Neural progenitor cell (in vitro differentiated cells): ENCODE measurements at regions not wholly inside any gene's neighbourhood (a gene's known extent, or its start where the extent isn't known, plus 50 kb on each side); places are given as distances from the start of the nearest gene placed in this dataset.
A peak's percentile ranks its signal among the peaks of the same experiment; 100 is the strongest.
"Not testable (repeated sequence)": the region's sequence is repeated elsewhere in the genome, so short reads cannot be mapped to it uniquely, and the experiment has no call there.

Experiments used
- DNase-seq: peaks from one replicate; pipeline ENCODE4 v3.0.0-alpha.2; 2016; ENCODE audit warnings: low spot score
- H2AFZ ChIP-seq: fragments of 200-600 bp; sonication (generic); replicated peaks from 2 replicates; pipeline ENCODE4 v1.6.1; 2016; ENCODE audit warnings: antibody characterized with exemption
- H3F3A ChIP-seq: fragments of 200-600 bp; sonication (generic); 2 replicates; pipeline ENCODE4 v1.6.1; 2016; ENCODE audit warnings: antibody characterized with exemption, low read depth
- H3K27ac ChIP-seq: fragments of 200-600 bp; sonication (generic); 2 replicates; pipeline ENCODE4 v1.5.1; 2016; ENCODE audit warnings: mild to moderate bottlenecking
- H3K27me3 ChIP-seq: fragments of 200-600 bp; sonication (generic); 2 replicates; pipeline ENCODE4 v1.6.1; 2016; ENCODE audit warnings: mild to moderate bottlenecking, moderate library complexity
- H3K36me3 ChIP-seq: fragments of 200-600 bp; sonication (generic); 2 replicates; pipeline ENCODE4 v1.5.1; 2016
- H3K4me1 ChIP-seq: fragments of 200-600 bp; sonication (generic); 2 replicates; pipeline ENCODE4 v1.6.1; 2016; ENCODE audit warnings: mixed run types
- H3K4me2 ChIP-seq: fragments of 200-600 bp; sonication (generic); 2 replicates; pipeline ENCODE4 v1.6.1; 2016
- H3K4me3 ChIP-seq: fragments of 200-600 bp; sonication (generic); 2 replicates; pipeline ENCODE4 v1.5.1; 2016
- H3K79me2 ChIP-seq: fragments of 200-600 bp; sonication (generic); 2 replicates; pipeline ENCODE4 v1.6.1; 2016; ENCODE audit warnings: low read depth
- H3K9ac ChIP-seq: fragments of 200-600 bp; sonication (generic); 2 replicates; pipeline ENCODE4 v1.6.1; 2016
- H3K9me3 ChIP-seq: fragments of 200-600 bp; sonication (generic); 2 replicates; pipeline ENCODE4 v1.5.1; 2016; ENCODE audit warnings: low read depth
- H4K20me1 ChIP-seq: fragments of 200-600 bp; sonication (generic); 2 replicates; pipeline ENCODE4 v1.6.1; 2016; ENCODE audit warnings: low read depth
- H3K27ac Mint-ChIP-seq: 3 replicates; pipeline ENCODE4 v1.8.0; 2021; ENCODE audit warnings: mixed read lengths
- H3K27me3 Mint-ChIP-seq: 2 replicates; pipeline ENCODE4 v1.8.0; 2022; ENCODE audit warnings: low read depth, mild to moderate bottlenecking, inconsistent platforms, moderate library complexity, mixed read lengths; ENCODE audit not compliant: insufficient read depth
- H3K36me3 Mint-ChIP-seq: 3 replicates; pipeline ENCODE4 v1.8.0; 2021; ENCODE audit warnings: mixed read lengths
- H3K4me1 Mint-ChIP-seq: 3 replicates; pipeline ENCODE4 v1.8.0; 2021; ENCODE audit warnings: mixed read lengths
- H3K4me3 Mint-ChIP-seq: 3 replicates; pipeline ENCODE4 v1.8.0; 2021; ENCODE audit warnings: mild to moderate bottlenecking, moderate library complexity, mixed read lengths
- H3K9me3 Mint-ChIP-seq: 3 replicates; pipeline ENCODE4 v1.8.0; 2020; ENCODE audit warnings: mixed read lengths
- CTCF ChIP-seq: fragments of 200-600 bp; sonication (generic); IDR thresholded peaks from 2 replicates; pipeline ENCODE4 v1.5.1; 2017; ENCODE audit warnings: antibody characterized with exemption, mild to moderate bottlenecking
- EZH2 ChIP-seq: fragments of 200-600 bp; sonication (generic); IDR thresholded peaks from 2 replicates; pipeline ENCODE4 v1.6.1; 2017; ENCODE audit warnings: antibody characterized with exemption, mild to moderate bottlenecking, moderate library complexity
- EZH2phosphoT487 ChIP-seq: fragments of 200-600 bp; sonication (generic); IDR thresholded peaks from 2 replicates; pipeline ENCODE4 v1.6.1; 2017; ENCODE audit warnings: antibody characterized with exemption

GRCh38 chr1:18574754-18575153 lies 55.9 kb upstream of the PAX7 start:
- Histone ChIP-seq H3K9me3 (no peaks in the 10 kb centered on the region), H3F3A (no peaks in the 10 kb centered on the region), H4K20me1 (no peaks in the 10 kb centered on the region), H3K9ac (no peak overlapping the region), H3K79me2 (no peaks in the 10 kb centered on the region), H3K4me3 (no peak overlapping the region), H3K4me2 (no peak overlapping the region), H3K4me1 (no peaks in the 10 kb centered on the region), H3K36me3 (no peaks in the 10 kb centered on the region), H2AFZ (no peak overlapping the region), H3K27me3 (no peaks in the 10 kb centered on the region), H3K27ac (no peak overlapping the region)
- no peak for TF ChIP-seq EZH2
- TF ChIP-seq CTCF: no peak
- TF ChIP-seq EZH2phosphoT487: no peak
- DNase-seq: no peak
- Mint-ChIP-seq H3K9me3 (no peaks in the 10 kb centered on the region), H3K36me3 (no peaks in the 10 kb centered on the region), H3K4me1 (peaks cover 6% of the 10 kb centered on the region), H3K4me3 (no peak overlapping the region), H3K27me3 (peaks cover 14% of the 10 kb centered on the region), H3K27ac (no peak overlapping the region)

- Mint-ChIP-seq H3K27me3 (peaks cover 17% of the 10 kb centered on the region), H3K9me3 (no peaks in the 10 kb centered on the region), H3K4me3 (no peak overlapping the region), H3K27ac (no peak overlapping the region), H3K36me3 (no peaks in the 10 kb centered on the region), H3K4me1 (peaks cover 6% of the 10 kb centered on the region)
- TF ChIP-seq CTCF: peak; percentile 87
- TF ChIP-seq EZH2phosphoT487: no peak
- DNase-seq: peak; percentile 90
- no peaks in the 10 kb centered on the region for H3K79me2 ChIP-seq
- H4K20me1 ChIP-seq: no peaks in the 10 kb centered on the region
- H3K36me3 ChIP-seq: no peaks in the 10 kb centered on the region
- no peak overlapping the region for H2AFZ ChIP-seq
- H3K4me3 ChIP-seq: no peak overlapping the region
- no peaks in the 10 kb centered on the region for H3F3A ChIP-seq
- no peaks in the 10 kb centered on the region for H3K4me1 ChIP-seq
- no peak overlapping the region for H3K4me2 ChIP-seq
- H3K27ac ChIP-seq: no peak overlapping the region
- no peaks in the 10 kb centered on the region for H3K9me3 ChIP-seq
- H3K9ac ChIP-seq: no peak overlapping the region
- no peaks in the 10 kb centered on the region for H3K27me3 ChIP-seq
These were observed 55.0 kb upstream of the PAX7 start for GRCh38 chr1:18575620-18576019.

GRCh38 chr1:18578271-18578670 lies 52.4 kb upstream of the PAX7 start:
- Histone ChIP-seq H4K20me1 (no peaks in the 10 kb centered on the region), H3K4me3 (no peak overlapping the region), H3K27me3 (no peaks in the 10 kb centered on the region), H3K9me3 (no peaks in the 10 kb centered on the region), H3K4me1 (no peaks in the 10 kb centered on the region), H3K27ac (no peak overlapping the region), H3K79me2 (no peaks in the 10 kb centered on the region), H3K36me3 (no peaks in the 10 kb centered on the region), H3K9ac (no peak overlapping the region), H3F3A (no peaks in the 10 kb centered on the region), H3K4me2 (no peak overlapping the region), H2AFZ (no peak overlapping the region)
- DNase-seq: no peak
- Mint-ChIP-seq H3K4me3 (no peak overlapping the region), H3K27ac (no peak overlapping the region), H3K4me1 (peaks cover 6% of the 10 kb centered on the region), H3K27me3 (peaks cover 15% of the 10 kb centered on the region), H3K9me3 (no peaks in the 10 kb centered on the region), H3K36me3 (no peaks in the 10 kb centered on the region)
- TF ChIP-seq CTCF (no peak), EZH2 (no peak), EZH2phosphoT487 (no peak)

GRCh38 chr1:18579267-18579666 lies 51.4 kb upstream of the PAX7 start:
- H4K20me1 ChIP-seq, DNase-seq, H3K4me1 Mint-ChIP-seq, H3K9me3 ChIP-seq, H3K4me3 Mint-ChIP-seq, H3K4me3 ChIP-seq, H3K27ac Mint-ChIP-seq, H3K4me1 ChIP-seq, H3K9me3 Mint-ChIP-seq, H3K9ac ChIP-seq, H3K27ac ChIP-seq, H3K36me3 Mint-ChIP-seq, H3K79me2 ChIP-seq, H3K36me3 ChIP-seq, H3K4me2 ChIP-seq, H3K27me3 ChIP-seq, H3F3A ChIP-seq, H2AFZ ChIP-seq: not testable (repeated sequence)
- H3K27me3 Mint-ChIP-seq: peaks cover 16% of the 10 kb centered on the region
